ENCODE measurements at regions not wholly inside any gene's neighbourhood (a gene's known extent, or its start where the extent isn't known, plus 50 kb on each side); places are given as distances from the start of the nearest gene placed in this dataset.

DNA sequence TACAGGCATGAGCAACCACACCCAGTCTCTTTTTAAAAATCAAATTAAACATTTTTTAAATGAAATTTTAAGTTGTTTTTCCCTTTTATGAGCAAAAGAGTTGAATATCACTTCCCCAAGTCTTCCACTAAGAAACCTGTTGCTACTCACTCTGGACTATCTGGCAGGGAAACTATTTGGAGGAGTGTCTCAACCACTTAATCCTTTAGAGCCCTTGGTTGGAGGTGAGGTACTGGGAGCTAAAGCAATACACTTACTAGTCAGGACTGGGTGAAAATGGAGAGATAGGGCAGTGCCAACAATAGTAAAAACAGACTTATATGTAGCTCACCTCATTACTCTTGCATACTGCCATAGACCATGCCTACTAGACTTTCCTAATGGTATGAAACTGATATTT is 135.5 kb downstream of the RND3 start:
- no peak for TF ChIP-seq YY1 (IDR thresholded peaks at IDR 0.05; ENCODE audit: insufficient read depth, insufficient read length)
- TF ChIP-seq ZNF274 (IDR thresholded peaks at IDR 0.05; ENCODE audit: low read depth, low read length), result no peak
- TF ChIP-seq SUZ12 (IDR thresholded peaks at IDR 0.05; ENCODE audit: extremely low read depth, insufficient read depth, insufficient read length), result no peak
